Activated CD8-positive, alpha-beta T cell treated with anti-CD3 and anti-CD28 coated beads for 36 hours (primary cell): ENCODE measurements at regions not wholly inside any gene's neighbourhood (a gene's known extent, or its start where the extent isn't known, plus 50 kb on each side); places are given as distances from the start of the nearest gene placed in this dataset.
"Not testable (repeated sequence)": the region's sequence is repeated elsewhere in the genome, so short reads cannot be mapped to it uniquely, and the experiment has no call there.

Experiments
- ATAC-seq: fragments of 200-7000 bp; cut with Tn5 transposase; one replicate; pipeline ENCODE4 v1.10.0; 2021; ENCODE audit warnings: mild to moderate bottlenecking, moderate library complexity
- CTCF ChIA-PET: fragments of 350-600 bp; sonication (Branson Sonifier 250); formaldehyde crosslinking; loops from one replicate; lab custom pipeline; 2021; ENCODE audit warnings: antibody characterized with exemption; lab: Charles Lee
- POLR2A ChIA-PET: fragments of 350-600 bp; sonication (Branson Sonifier 250); formaldehyde crosslinking; loops from one replicate; lab custom pipeline; 2021; ENCODE audit warnings: antibody characterized with exemption; lab: Charles Lee
- DNase-seq: peaks from one replicate; pipeline ENCODE4 v3.0.0-alpha.2; 2020
- H3K27ac Mint-ChIP-seq: one replicate; pipeline ENCODE4 v1.8.0; 2021; ENCODE audit warnings: mild to moderate bottlenecking, mixed read lengths
- H3K27me3 Mint-ChIP-seq: one replicate; pipeline ENCODE4 v1.8.0; 2021; ENCODE audit warnings: mixed read lengths
- H3K36me3 Mint-ChIP-seq: one replicate; pipeline ENCODE4 v1.8.0; 2021; ENCODE audit warnings: low read depth, mixed read lengths
- H3K4me1 Mint-ChIP-seq: one replicate; pipeline ENCODE4 v1.8.0; 2021; ENCODE audit warnings: low read depth, mixed read lengths
- H3K4me3 Mint-ChIP-seq: one replicate; pipeline ENCODE4 v1.8.0; 2021; ENCODE audit warnings: mild to moderate bottlenecking, moderate library complexity, mixed read lengths
- H3K9me3 Mint-ChIP-seq: one replicate; pipeline ENCODE4 v1.8.0; 2021; ENCODE audit warnings: mixed read lengths
- CTCF ChIP-seq: fragments of 200-600 bp; IDR thresholded peaks from one replicate; pipeline ENCODE4 v1.8.0; 2022; ENCODE audit warnings: antibody characterized with exemption, mild to moderate bottlenecking
- intact Hi-C: fragments of 100-400 bp; cut with micrococcal nuclease; formaldehyde crosslinking; loops from one replicate; pipeline ENCODE4 v1.10.0; 2022

- ChIA-PET CTCF (interaction anchor here (0.7 to 1.5 kb wide), 2 partner anchors 9 to 305 kb away, joined by 3 to 5 read pairs; no protein-coding TSS in a partner anchor), POLR2A (no interaction called here)
- no peak for DNase-seq
- TF ChIP-seq CTCF: no peak
- H3K9me3 Mint-ChIP-seq: no peaks in the 10 kb centered on the region
- H3K27ac Mint-ChIP-seq: no peak overlapping the region
- no peaks in the 10 kb centered on the region for H3K4me1 Mint-ChIP-seq
- no peak for ATAC-seq
- H3K27me3 Mint-ChIP-seq: no peaks in the 10 kb centered on the region
- no peak overlapping the region for H3K4me3 Mint-ChIP-seq
- intact Hi-C loops: no loop called here
- no peaks in the 10 kb centered on the region for H3K36me3 Mint-ChIP-seq
Observed at GRCh38 chr4:173990126-173990868, 293.2 kb downstream of the FBXO8 start.

- intact Hi-C loops, POLR2A ChIA-PET, DNase-seq, ATAC-seq, H3K9me3 Mint-ChIP-seq, H3K36me3 Mint-ChIP-seq, H3K27me3 Mint-ChIP-seq, H3K27ac Mint-ChIP-seq, H3K4me3 Mint-ChIP-seq, CTCF ChIA-PET, H3K4me1 Mint-ChIP-seq: not testable (repeated sequence)
Observed at GRCh38 chr4:173963523-173963922, 319.9 kb downstream of the FBXO8 start.

- H3K4me3 Mint-ChIP-seq: no peak overlapping the region
- POLR2A ChIA-PET: no interaction called here
- no peaks in the 10 kb centered on the region for H3K4me1 Mint-ChIP-seq
- DNase-seq (no peak), ATAC-seq (no peak)
- no peaks in the 10 kb centered on the region for H3K9me3 Mint-ChIP-seq
- H3K36me3 Mint-ChIP-seq: no peaks in the 10 kb centered on the region
- no peak overlapping the region for H3K27ac Mint-ChIP-seq
- intact Hi-C loops: no loop called here
- CTCF ChIA-PET: no interaction called here
- no peak for TF ChIP-seq CTCF
- H3K27me3 Mint-ChIP-seq: no peaks in the 10 kb centered on the region
Observed at GRCh38 chr4:173960398-173960797, 323.1 kb downstream of the FBXO8 start.

GRCh38 chr4:173958445-173958844 lies 325.0 kb downstream of the FBXO8 start:
- Mint-ChIP-seq H3K36me3 (no peaks in the 10 kb centered on the region), H3K4me1 (no peaks in the 10 kb centered on the region), H3K27ac (no peak overlapping the region), H3K9me3 (no peaks in the 10 kb centered on the region), H3K27me3 (no peaks in the 10 kb centered on the region), H3K4me3 (no peak overlapping the region)
- ChIA-PET CTCF (no interaction called here), POLR2A (no interaction called here)
- intact Hi-C loops: no loop called here
- no peak for TF ChIP-seq CTCF
- ATAC-seq: no peak
- no peak for DNase-seq

GRCh38 chr4:173943547-173943946 lies 339.9 kb downstream of the FBXO8 start:
- no peak for TF ChIP-seq CTCF
- no peaks in the 10 kb centered on the region for H3K9me3 Mint-ChIP-seq
- intact Hi-C loops: no loop called here
- H3K4me3 Mint-ChIP-seq: no peak overlapping the region
- CTCF ChIA-PET: no interaction called here
- H3K27ac Mint-ChIP-seq: no peak overlapping the region
- H3K4me1 Mint-ChIP-seq: no peaks in the 10 kb centered on the region
- no peak for ATAC-seq
- no peak for DNase-seq
- H3K27me3 Mint-ChIP-seq: no peaks in the 10 kb centered on the region
- POLR2A ChIA-PET: no interaction called here
- no peaks in the 10 kb centered on the region for H3K36me3 Mint-ChIP-seq
